Nephron progenitor cell (in vitro differentiated cells): ENCODE measurements at regions not wholly inside any gene's neighbourhood (a gene's known extent, or its start where the extent isn't known, plus 50 kb on each side); places are given as distances from the start of the nearest gene placed in this dataset.

Source experiments
- DNase-seq: peaks from one replicate; pipeline ENCODE4 v3.0.0; 2021
- H3K27ac Mint-ChIP-seq: 2 replicates; pipeline ENCODE4 v1.8.0; 2021; ENCODE audit warnings: mild to moderate bottlenecking, moderate library complexity, mixed read lengths
- H3K27me3 Mint-ChIP-seq: 2 replicates; pipeline ENCODE4 v1.8.0; 2021; ENCODE audit warnings: mild to moderate bottlenecking, low read depth, mixed read lengths; ENCODE audit not compliant: poor library complexity
- H3K36me3 Mint-ChIP-seq: 2 replicates; pipeline ENCODE4 v1.8.0; 2021; ENCODE audit warnings: low read depth, mixed read lengths
- H3K4me1 Mint-ChIP-seq: 2 replicates; pipeline ENCODE4 v1.8.0; 2021; ENCODE audit warnings: mixed read lengths
- H3K4me3 Mint-ChIP-seq: 2 replicates; pipeline ENCODE4 v1.8.0; 2021; ENCODE audit warnings: mild to moderate bottlenecking, moderate library complexity, mixed read lengths
- H3K9me3 Mint-ChIP-seq: 2 replicates; pipeline ENCODE4 v1.8.0; 2021; ENCODE audit warnings: mild to moderate bottlenecking, moderate library complexity, mixed read lengths
- CTCF ChIP-seq: fragments of 200-600 bp; sonication (generic); IDR thresholded peaks from 2 replicates; pipeline ENCODE4 v1.5.0; 2021; ENCODE audit warnings: antibody characterized with exemption

- H3K4me1 Mint-ChIP-seq = peaks cover 5% of the 10 kb centered on the region
- no peaks in the 10 kb centered on the region for H3K36me3 Mint-ChIP-seq
- no peak for TF ChIP-seq CTCF
- no peak overlapping the region for H3K4me3 Mint-ChIP-seq
- H3K9me3 Mint-ChIP-seq = peaks cover 11% of the 10 kb centered on the region
- no peak overlapping the region for H3K27ac Mint-ChIP-seq
- no peak for DNase-seq
- peaks cover 8% of the 10 kb centered on the region for H3K27me3 Mint-ChIP-seq
Measured at GRCh38 chr12:76263696-76264095, 84.5 kb downstream of the BBS10 start.

- no peak for TF ChIP-seq CTCF
- no peaks in the 10 kb centered on the region for H3K36me3 Mint-ChIP-seq
- peaks cover 3% of the 10 kb centered on the region for H3K27me3 Mint-ChIP-seq
- peaks cover 5% of the 10 kb centered on the region for H3K4me1 Mint-ChIP-seq
- no peak overlapping the region for H3K4me3 Mint-ChIP-seq
- DNase-seq = no peak
- peaks cover 14% of the 10 kb centered on the region for H3K9me3 Mint-ChIP-seq
- H3K27ac Mint-ChIP-seq = no peak overlapping the region
Measured at GRCh38 chr12:76260390-76260748, 87.8 kb downstream of the BBS10 start.

GRCh38 chr12:76259660-76260389, 88.4 kb downstream of the BBS10 start:
- no peak for DNase-seq
- no peak for TF ChIP-seq CTCF
- Mint-ChIP-seq H3K36me3 (no peaks in the 10 kb centered on the region), H3K27ac (no peak overlapping the region), H3K9me3 (peaks cover 14% of the 10 kb centered on the region), H3K4me1 (peaks cover 5% of the 10 kb centered on the region), H3K27me3 (peaks cover 2% of the 10 kb centered on the region), H3K4me3 (no peak overlapping the region)

GRCh38 chr12:76259106-76259505, 89.1 kb downstream of the BBS10 start:
- H3K4me1 Mint-ChIP-seq = peaks cover 5% of the 10 kb centered on the region
- H3K36me3 Mint-ChIP-seq = no peaks in the 10 kb centered on the region
- peaks cover 14% of the 10 kb centered on the region for H3K9me3 Mint-ChIP-seq
- H3K27me3 Mint-ChIP-seq = no peaks in the 10 kb centered on the region
- H3K27ac Mint-ChIP-seq = no peak overlapping the region
- DNase-seq = no peak
- no peak for TF ChIP-seq CTCF
- H3K4me3 Mint-ChIP-seq = no peak overlapping the region

DNA sequence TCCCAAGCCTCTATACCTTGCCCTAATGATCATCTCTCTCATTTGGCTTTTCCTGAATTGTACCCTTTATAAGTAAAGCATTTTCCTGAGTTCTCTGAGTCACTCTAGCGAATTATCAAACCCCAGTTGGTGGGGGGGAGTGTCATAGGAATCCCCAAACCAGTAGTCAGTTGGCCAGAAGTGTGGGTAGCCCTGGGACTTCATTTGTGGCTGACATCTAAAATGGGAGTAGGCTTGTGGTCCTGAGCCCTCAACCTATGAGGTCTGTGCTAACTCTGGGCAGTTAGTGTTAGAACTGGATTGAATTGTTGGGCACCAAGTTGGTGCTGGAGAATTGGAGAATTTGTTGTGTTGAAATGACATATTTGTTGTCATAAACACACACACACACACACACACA, 91.3 kb downstream of the BBS10 start:
- no peak for TF ChIP-seq CTCF
- Mint-ChIP-seq H3K4me1 (peaks cover 5% of the 10 kb centered on the region), H3K27me3 (no peaks in the 10 kb centered on the region), H3K4me3 (no peak overlapping the region), H3K36me3 (no peaks in the 10 kb centered on the region), H3K27ac (no peak overlapping the region), H3K9me3 (peaks cover 8% of the 10 kb centered on the region)
- DNase-seq = no peak

GRCh38 chr12:76256321-76256720, 91.9 kb downstream of the BBS10 start:
- no peak for TF ChIP-seq CTCF

More at GRCh38 chr12:76256321-76256720, 91.9 kb downstream of the BBS10 start:
- H3K4me1 Mint-ChIP-seq = peaks cover 5% of the 10 kb centered on the region
- no peak overlapping the region for H3K4me3 Mint-ChIP-seq
- no peaks in the 10 kb centered on the region for H3K36me3 Mint-ChIP-seq
- no peak for DNase-seq
- no peaks in the 10 kb centered on the region for H3K27me3 Mint-ChIP-seq
- H3K9me3 Mint-ChIP-seq = peaks cover 3% of the 10 kb centered on the region
- H3K27ac Mint-ChIP-seq = no peak overlapping the region
